NT2/D1 (cell line): ENCODE measurements at regions not wholly inside any gene's neighbourhood (a gene's known extent, or its start where the extent isn't known, plus 50 kb on each side); places are given as distances from the start of the nearest gene placed in this dataset.
"Not testable (repeated sequence)": the region's sequence is repeated elsewhere in the genome, so short reads cannot be mapped to it uniquely, and the experiment has no call there.

Source experiments
- DNase-seq: peaks from one replicate; pipeline ENCODE4 v3.0.0-alpha.2; 2011; ENCODE audit warnings: low read depth, low spot score
- H3K27me3 ChIP-seq: 2 replicates; pipeline ENCODE4 v1.6.0; 2011; ENCODE audit warnings: mild to moderate bottlenecking; ENCODE audit not compliant: insufficient read length, insufficient read depth
- H3K36me3 ChIP-seq: 2 replicates; pipeline ENCODE4 v1.6.1; 2011; ENCODE audit warnings: mild to moderate bottlenecking, low read length, mixed read lengths; ENCODE audit not compliant: insufficient read depth, insufficient read length
- H3K4me1 ChIP-seq: 2 replicates; pipeline ENCODE4 v1.5.1; 2011; ENCODE audit not compliant: insufficient read depth, insufficient read length
- H3K4me3 ChIP-seq: 2 replicates; pipeline ENCODE4 v1.5.1; 2011; ENCODE audit warnings: low read depth; ENCODE audit not compliant: insufficient read length
- H3K9ac ChIP-seq: 2 replicates; pipeline ENCODE4 v1.6.0; 2011; ENCODE audit warnings: low read depth; ENCODE audit not compliant: insufficient read length
- H3K9me3 ChIP-seq: 2 replicates; pipeline ENCODE4 v1.5.1; 2011; ENCODE audit warnings: mild to moderate bottlenecking, low read length; ENCODE audit not compliant: insufficient read depth
- SUZ12 ChIP-seq: IDR thresholded peaks from 2 replicates; pipeline ENCODE4 v1.6.1; 2011; ENCODE audit not compliant: insufficient read length, insufficient read depth; ENCODE audit errors: extremely low read depth
- YY1 ChIP-seq: IDR thresholded peaks from 2 replicates; pipeline ENCODE4 v1.6.1; 2011; ENCODE audit not compliant: insufficient read length, insufficient read depth
- ZNF274 ChIP-seq: IDR thresholded peaks from 2 replicates; pipeline ENCODE4 v1.6.1; 2011; ENCODE audit warnings: mild to moderate bottlenecking, low read depth, low read length

- Histone ChIP-seq H3K9ac (no peak overlapping the region), H3K4me1 (no peaks in the 10 kb centered on the region), H3K4me3 (no peak overlapping the region), H3K27me3 (no peaks in the 10 kb centered on the region), H3K36me3 (no peaks in the 10 kb centered on the region), H3K9me3 (peaks cover 20% of the 10 kb centered on the region)
- no peak for DNase-seq
- TF ChIP-seq YY1, result no peak
Observed at GRCh38 chr12:54734196-54734950, 86.2 kb upstream of the DCD start.

GRCh38 chr12:54725233-54725843 is 77.2 kb upstream of the DCD start:
- H3K9ac ChIP-seq, result no peak overlapping the region
- H3K36me3 ChIP-seq, result no peaks in the 10 kb centered on the region
- no peak for DNase-seq
- no peaks in the 10 kb centered on the region for H3K27me3 ChIP-seq
- H3K4me1 ChIP-seq, result no peaks in the 10 kb centered on the region
- TF ChIP-seq YY1 (no peak), ZNF274 (no peak), SUZ12 (no peak)
- H3K9me3 ChIP-seq, result peaks cover 27% of the 10 kb centered on the region; the same call in 1 of the 2 replicates
- H3K4me3 ChIP-seq, result no peak overlapping the region

GRCh38 chr12:54723379-54724256 is 75.5 kb upstream of the DCD start:
- Histone ChIP-seq H3K9me3 (peaks cover 27% of the 10 kb centered on the region; the same call in 1 of the 2 replicates), H3K36me3 (no peaks in the 10 kb centered on the region), H3K27me3 (no peaks in the 10 kb centered on the region), H3K9ac (no peak overlapping the region), H3K4me3 (no peak overlapping the region), H3K4me1 (no peaks in the 10 kb centered on the region)
- TF ChIP-seq SUZ12 (no peak), YY1 (no peak), ZNF274 (no peak)
- DNase-seq, result no peak

- Histone ChIP-seq H3K4me1 (no peaks in the 10 kb centered on the region), H3K9ac (no peak overlapping the region), H3K9me3 (peaks cover 9% of the 10 kb centered on the region; the same call in 1 of the 2 replicates), H3K36me3 (no peaks in the 10 kb centered on the region), H3K4me3 (no peak overlapping the region), H3K27me3 (no peaks in the 10 kb centered on the region)
- no peak for DNase-seq
- no peak for TF ChIP-seq ZNF274
- TF ChIP-seq SUZ12, result no peak
- TF ChIP-seq YY1, result no peak
Observed at GRCh38 chr12:54721312-54721711, 73.1 kb upstream of the DCD start.

- H3K9ac ChIP-seq, result no peak overlapping the region
- no peak overlapping the region for H3K4me3 ChIP-seq
- no peak for TF ChIP-seq SUZ12
- TF ChIP-seq ZNF274, result no peak
- no peak for TF ChIP-seq YY1
- H3K36me3 ChIP-seq, result no peaks in the 10 kb centered on the region
- DNase-seq, result no peak
- H3K9me3 ChIP-seq, result no peaks in the 10 kb centered on the region
- no peaks in the 10 kb centered on the region for H3K4me1 ChIP-seq
- no peaks in the 10 kb centered on the region for H3K27me3 ChIP-seq
Observed at GRCh38 chr12:54719691-54720090, 71.5 kb upstream of the DCD start.

GRCh38 chr12:54716261-54716660 is 68.1 kb upstream of the DCD start:
- H3K27me3 ChIP-seq, result no peaks in the 10 kb centered on the region
- no peak for TF ChIP-seq ZNF274
- no peak for TF ChIP-seq SUZ12

GRCh38 chr12:54713876-54714275 is 65.7 kb upstream of the DCD start:
- not testable (repeated sequence) for H3K27me3 ChIP-seq, H3K4me1 ChIP-seq, DNase-seq

More at GRCh38 chr12:54716261-54716660, 68.1 kb upstream of the DCD start:
- Histone ChIP-seq H3K9ac (no peak overlapping the region), H3K9me3 (no peaks in the 10 kb centered on the region), H3K36me3 (no peaks in the 10 kb centered on the region), H3K4me1 (no peaks in the 10 kb centered on the region), H3K4me3 (no peak overlapping the region)
- no peak for DNase-seq

More at GRCh38 chr12:54713876-54714275, 65.7 kb upstream of the DCD start:
- not testable (repeated sequence) for H3K9me3 ChIP-seq, H3K9ac ChIP-seq, H3K4me3 ChIP-seq, H3K36me3 ChIP-seq
